Right renal pelvis (tissue), 4 donors: ENCODE measurements at regions not wholly inside any gene's neighbourhood (a gene's known extent, or its start where the extent isn't known, plus 50 kb on each side); places are given as distances from the start of the nearest gene placed in this dataset.
"Not testable (repeated sequence)": the region's sequence is repeated elsewhere in the genome, so short reads cannot be mapped to it uniquely, and the experiment has no call there.

Experiments used
- DNase-seq, 4 donors: peaks; one replicate each; pipeline ENCODE4 v3.0.0-alpha.2; 2013; ENCODE audit warnings: low read depth in 4 of 4, low spot score in 3 of 4, missing footprints in 1 of 4

- no peak for DNase-seq
Measured at GRCh38 chr11:97893612-97894011, 1127.1 kb upstream of the CNTN5 start.

GRCh38 chr11:97894978-97895377, 1125.8 kb upstream of the CNTN5 start:
- DNase-seq, result no peak

- DNase-seq, result no peak
Measured at GRCh38 chr11:97895572-97895971, 1125.2 kb upstream of the CNTN5 start.

DNA sequence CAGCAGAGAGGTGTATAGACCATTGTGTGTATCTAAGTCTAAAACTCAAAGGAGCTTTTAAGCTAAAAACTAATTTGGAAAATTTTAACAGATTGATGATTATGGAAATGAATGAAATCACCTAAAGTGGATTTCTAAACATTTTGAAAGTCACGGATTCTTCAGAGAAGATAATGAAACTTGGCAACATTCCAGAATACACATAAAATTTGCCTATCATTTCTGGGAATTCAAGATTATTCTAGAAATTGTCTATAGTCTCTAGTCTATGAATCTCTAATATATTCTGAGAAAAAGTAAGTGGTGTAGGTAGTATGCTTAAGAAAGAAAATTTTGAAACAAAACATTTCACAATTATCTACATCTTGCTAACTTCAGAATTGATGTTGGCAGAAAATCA, 1117.9 kb upstream of the CNTN5 start:
- DNase-seq, result no peak

- no peak for DNase-seq
Measured at GRCh38 chr11:97905101-97905500, 1115.6 kb upstream of the CNTN5 start.

- DNase-seq, result no peak
Measured at GRCh38 chr11:97905671-97906070, 1115.1 kb upstream of the CNTN5 start.

GRCh38 chr11:97908354-97908753, 1112.4 kb upstream of the CNTN5 start:
- no peak for DNase-seq

DNA sequence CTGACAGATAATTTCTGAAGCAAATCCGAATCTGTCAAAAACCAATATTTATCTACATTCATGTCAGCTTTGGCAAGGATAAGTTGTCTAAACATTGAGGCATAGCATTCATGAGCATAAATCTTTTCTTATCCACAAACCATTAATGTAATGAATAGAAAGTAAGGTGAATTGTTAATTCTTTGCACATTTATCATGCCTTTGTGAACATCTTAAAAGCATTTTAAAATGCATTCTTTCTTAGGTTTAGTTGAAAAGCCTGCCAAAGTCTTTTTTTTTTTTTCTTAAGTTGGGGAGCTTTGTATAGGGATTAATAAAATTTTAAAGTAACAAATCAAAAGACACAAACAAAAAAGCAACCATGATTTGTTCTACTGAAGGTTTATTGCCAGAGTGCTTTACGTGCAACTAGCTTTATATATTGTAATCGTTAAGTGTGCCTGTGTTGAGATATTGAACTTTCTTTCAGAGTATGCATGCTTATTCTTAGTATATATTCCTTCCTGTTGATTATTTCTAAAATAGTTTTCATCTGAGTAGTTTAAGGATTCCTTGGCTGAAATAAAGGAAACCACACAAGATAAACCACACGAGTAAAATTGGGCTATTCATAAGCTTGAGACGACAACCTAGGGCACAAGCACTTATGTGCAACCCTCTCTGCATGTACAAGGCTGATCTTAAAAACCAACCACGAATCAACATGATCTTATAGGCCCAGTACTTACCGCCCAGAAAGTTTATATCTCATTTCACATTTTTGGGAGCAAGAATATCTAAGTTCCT, 1110.9 kb upstream of the CNTN5 start:
- peak in 3 of 4 donors; percentile 12 to 54 (median 28) for DNase-seq

DNA sequence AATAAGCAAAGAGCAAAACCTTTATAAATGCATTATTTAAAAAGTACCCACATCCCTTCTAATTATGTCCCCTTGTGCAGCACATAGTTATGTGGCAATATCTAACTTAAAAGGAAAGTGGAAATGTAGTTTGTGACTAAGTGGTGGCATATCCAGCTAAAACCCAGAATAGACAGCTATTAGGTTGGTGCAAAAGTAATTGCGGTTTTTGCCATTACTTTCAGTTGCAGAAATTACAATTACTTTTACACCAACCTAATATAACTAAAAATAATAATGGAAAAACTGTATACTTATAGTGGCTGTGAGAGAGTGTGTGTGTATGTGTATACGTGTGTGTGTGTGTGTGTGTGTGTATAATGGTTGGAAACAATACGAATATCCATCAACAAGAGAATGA, 1108.1 kb upstream of the CNTN5 start:
- no peak for DNase-seq

GRCh38 chr11:97922933-97923332, 1097.8 kb upstream of the CNTN5 start:
- not testable (repeated sequence) for DNase-seq

GRCh38 chr11:97934572-97935208, 1086.1 kb upstream of the CNTN5 start:
- no peak for DNase-seq

GRCh38 chr11:97937501-97937900, 1083.2 kb upstream of the CNTN5 start:
- no peak for DNase-seq

GRCh38 chr11:97938789-97939188, 1082.0 kb upstream of the CNTN5 start:
- DNase-seq, result no peak

DNA sequence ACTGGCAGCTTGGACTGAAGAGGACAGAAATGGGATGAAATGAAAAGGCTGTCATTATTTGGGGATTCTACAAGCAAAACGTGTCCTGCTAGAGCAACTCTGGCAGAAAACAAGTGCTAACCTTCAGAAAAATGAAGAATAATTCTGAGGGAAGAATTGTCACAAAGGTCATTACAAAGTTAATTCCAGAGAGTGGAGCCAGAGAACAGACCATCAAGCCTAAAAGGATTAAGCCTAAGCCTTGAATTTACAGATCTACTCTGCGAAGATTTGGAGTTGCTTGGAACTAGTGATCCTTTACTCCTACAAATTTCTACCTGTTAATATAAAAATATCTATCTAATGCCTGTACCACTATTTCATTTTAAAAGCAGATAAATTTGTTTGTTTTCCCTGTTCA, 1077.3 kb upstream of the CNTN5 start:
- no peak for DNase-seq

DNA sequence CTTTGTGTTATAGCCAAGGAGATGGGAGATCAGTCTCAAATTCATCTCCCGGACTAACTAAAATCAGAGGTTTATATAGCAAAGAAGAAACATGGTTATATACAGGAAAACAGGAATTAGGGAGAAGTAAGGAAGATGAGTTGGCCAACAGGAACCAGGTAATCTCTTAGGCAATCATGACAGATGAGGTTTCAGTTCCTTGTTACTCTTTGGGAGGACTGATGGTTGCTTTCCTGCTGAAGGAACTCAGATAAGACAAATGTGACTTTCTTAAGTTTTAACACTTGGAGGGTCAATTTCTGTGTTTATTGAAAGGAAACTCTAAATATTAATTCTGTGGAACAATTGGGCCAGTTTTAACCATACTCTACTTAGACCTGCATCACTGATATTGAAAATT, 1072.0 kb upstream of the CNTN5 start:
- no peak for DNase-seq

GRCh38 chr11:97955595-97955994, 1065.2 kb upstream of the CNTN5 start:
- no peak for DNase-seq

DNA sequence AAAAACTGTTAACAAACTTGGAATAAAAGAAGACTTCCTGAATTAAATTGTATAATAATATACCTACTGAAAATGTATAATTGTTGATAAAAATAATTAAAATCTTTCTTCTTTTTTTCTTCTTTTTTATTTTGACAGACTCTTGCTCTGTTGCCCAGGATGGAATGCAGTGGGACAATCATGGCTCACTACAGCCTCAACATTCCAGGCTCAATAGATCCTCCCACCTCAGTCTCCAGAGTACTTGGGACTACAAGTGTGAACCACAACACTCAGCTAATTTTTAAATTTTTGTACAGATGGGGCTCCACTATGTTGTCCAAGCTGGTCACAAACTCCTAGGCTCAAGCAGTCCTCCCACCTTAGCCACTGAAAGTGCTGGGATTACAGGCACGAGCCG, 1063.8 kb upstream of the CNTN5 start:
- no peak for DNase-seq

GRCh38 chr11:97961431-97961830, 1059.3 kb upstream of the CNTN5 start:
- no peak for DNase-seq

- DNase-seq, result no peak
Measured at GRCh38 chr11:97962758-97963157, 1058.0 kb upstream of the CNTN5 start.

GRCh38 chr11:97963528-97964331, 1057.0 kb upstream of the CNTN5 start:
- DNase-seq, result no peak

- no peak for DNase-seq
Measured at GRCh38 chr11:97964332-97965004, 1056.3 kb upstream of the CNTN5 start.
